PC-3 (cell line): ENCODE measurements at regions not wholly inside any gene's neighbourhood (a gene's known extent, or its start where the extent isn't known, plus 50 kb on each side); places are given as distances from the start of the nearest gene placed in this dataset.

ENCODE experiments used
- EZH2 ChIP-seq: fragments of 300-600 bp; sonication (generic); IDR thresholded peaks from one replicate; pipeline ENCODE4 v1.6.1; 2017; ENCODE audit warnings: antibody characterized with exemption, mild to moderate bottlenecking, low read length; ENCODE audit not compliant: unreplicated experiment
- EZH2phosphoT487 ChIP-seq: fragments of 300-600 bp; sonication (generic); IDR thresholded peaks from 2 replicates; pipeline ENCODE4 v1.6.1; 2018; ENCODE audit warnings: mild to moderate bottlenecking, antibody characterized with exemption, low read length, borderline replicate concordance
- TF ChIP-seq, protein P1 (sequence below): fragments of 300-600 bp; sonication (generic); conservative IDR thresholded peaks from 2 replicates; pipeline ENCODE4 v1.5.1; 2017; ENCODE audit warnings: antibody characterized with exemption, low read depth, mild to moderate bottlenecking, low read length

DNA sequence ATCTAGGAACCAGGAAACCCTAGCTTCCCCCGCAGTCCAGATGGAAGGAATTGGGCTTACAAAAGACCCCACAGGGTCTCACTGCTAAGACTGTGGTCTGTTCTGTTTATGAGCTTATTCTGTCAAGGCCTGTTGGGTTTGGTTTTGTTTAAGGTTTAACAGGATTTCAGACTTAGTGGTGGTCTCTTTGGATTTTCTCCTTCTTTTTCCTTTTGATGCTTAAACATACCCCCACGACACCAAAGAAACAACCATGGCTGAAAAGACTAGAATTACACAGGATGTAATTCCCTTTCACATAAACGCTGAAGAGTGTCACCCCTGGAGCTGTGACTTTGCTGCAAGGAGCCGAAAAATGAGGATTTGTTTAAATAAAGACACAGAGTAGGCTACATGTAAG lies 408.6 kb downstream of the PREX1 start:
- TF ChIP-seq, protein P1, sequence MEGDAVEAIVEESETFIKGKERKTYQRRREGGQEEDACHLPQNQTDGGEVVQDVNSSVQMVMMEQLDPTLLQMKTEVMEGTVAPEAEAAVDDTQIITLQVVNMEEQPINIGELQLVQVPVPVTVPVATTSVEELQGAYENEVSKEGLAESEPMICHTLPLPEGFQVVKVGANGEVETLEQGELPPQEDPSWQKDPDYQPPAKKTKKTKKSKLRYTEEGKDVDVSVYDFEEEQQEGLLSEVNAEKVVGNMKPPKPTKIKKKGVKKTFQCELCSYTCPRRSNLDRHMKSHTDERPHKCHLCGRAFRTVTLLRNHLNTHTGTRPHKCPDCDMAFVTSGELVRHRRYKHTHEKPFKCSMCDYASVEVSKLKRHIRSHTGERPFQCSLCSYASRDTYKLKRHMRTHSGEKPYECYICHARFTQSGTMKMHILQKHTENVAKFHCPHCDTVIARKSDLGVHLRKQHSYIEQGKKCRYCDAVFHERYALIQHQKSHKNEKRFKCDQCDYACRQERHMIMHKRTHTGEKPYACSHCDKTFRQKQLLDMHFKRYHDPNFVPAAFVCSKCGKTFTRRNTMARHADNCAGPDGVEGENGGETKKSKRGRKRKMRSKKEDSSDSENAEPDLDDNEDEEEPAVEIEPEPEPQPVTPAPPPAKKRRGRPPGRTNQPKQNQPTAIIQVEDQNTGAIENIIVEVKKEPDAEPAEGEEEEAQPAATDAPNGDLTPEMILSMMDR = no peak
- TF ChIP-seq EZH2phosphoT487 (no peak), EZH2 (no peak)
